ENCODE measurements at regions not wholly inside any gene's neighbourhood (a gene's known extent, or its start where the extent isn't known, plus 50 kb on each side); places are given as distances from the start of the nearest gene placed in this dataset.

- DNase-seq = no peak
Observed at GRCh38 chr9:136597141-136597885, 51.5 kb upstream of the NOTCH1 start.

- DNase-seq = no peak
Observed at GRCh38 chr9:136596630-136597031, 50.8 kb upstream of the NOTCH1 start.

GRCh38 chr9:136596217-136596616 is 50.4 kb upstream of the NOTCH1 start:
- no peak for DNase-seq

- DNase-seq = no peak
Observed at GRCh38 chr9:136595245-136596153, 49.7 kb upstream of the NOTCH1 start.

Measured in right hindlimb (tissue), 1 donor.